OCI-LY3 (cell line): ENCODE measurements at regions not wholly inside any gene's neighbourhood (a gene's known extent, or its start where the extent isn't known, plus 50 kb on each side); places are given as distances from the start of the nearest gene placed in this dataset.

Experiments
- CTCF ChIP-seq: fragments of 200-600, 300-600 bp; sonication (generic); IDR thresholded peaks from 2 replicates; pipeline ENCODE4 v1.5.1; 2014; ENCODE audit warnings: antibody characterized with exemption, low read length, low read depth
- EZH2phosphoT487 ChIP-seq: fragments of 200-600 bp; shearing (Covaris generic); IDR thresholded peaks from 2 replicates; pipeline ENCODE4 v1.6.1; 2018; ENCODE audit warnings: antibody characterized with exemption, mixed run types, low read depth

DNA sequence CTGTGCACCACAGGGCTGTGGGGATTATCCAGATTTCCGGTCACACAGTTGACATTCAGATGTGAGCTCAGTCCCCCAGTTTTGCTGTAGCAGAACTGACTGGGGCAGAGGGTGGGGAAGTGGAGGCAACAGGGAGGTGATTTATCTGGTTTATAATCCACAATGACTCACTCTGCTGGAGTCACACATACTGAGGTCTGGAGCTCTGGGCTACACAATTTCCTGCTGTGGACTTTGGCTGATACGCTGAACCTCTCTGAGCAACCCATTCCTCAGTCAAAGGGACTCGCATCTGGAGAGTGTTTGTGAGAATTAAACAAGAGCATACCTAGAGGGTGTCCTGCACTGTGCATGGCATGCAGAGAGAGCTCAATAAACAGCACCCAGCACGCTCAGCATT lies 64.8 kb upstream of the PLPP4 start:
- no peak for TF ChIP-seq CTCF
- no peak for TF ChIP-seq EZH2phosphoT487
